AG04450 (cell line): ENCODE measurements at regions not wholly inside any gene's neighbourhood (a gene's known extent, or its start where the extent isn't known, plus 50 kb on each side); places are given as distances from the start of the nearest gene placed in this dataset.

ENCODE experiments used
- CTCF ChIA-PET: fragments of 300-600, 350-600 bp; formaldehyde crosslinking; extraction: SDS; loops from one replicate; lab custom pipeline; 2022; ENCODE audit warnings: antibody characterized with exemption, inconsistent platforms; lab: Charles Lee
- POLR2A ChIA-PET: fragments of 350-600 bp; formaldehyde crosslinking; extraction: SDS; loops from one replicate; lab custom pipeline; 2021; ENCODE audit warnings: antibody characterized with exemption, inconsistent platforms; lab: Yijun Ruan, JAX
- DNase-seq: peaks from one replicate; pipeline ENCODE4 v3.0.0-alpha.2; 2011; ENCODE audit warnings: low read depth, low spot score
- H3K27ac ChIP-seq: one replicate; pipeline ENCODE4 v1.5.1; 2012; ENCODE audit warnings: low read depth, low read length, control low read depth
- H3K27me3 ChIP-seq: one replicate; pipeline ENCODE4 v1.6.0; 2012; ENCODE audit warnings: low read length; ENCODE audit not compliant: control insufficient read depth, insufficient read depth
- H3K4me3 ChIP-seq: 2 replicates; pipeline ENCODE4 v1.5.1; 2011; ENCODE audit warnings: mild to moderate bottlenecking, low read depth, low read length, control low read depth
- H3K9me3 ChIP-seq: 2 replicates; pipeline ENCODE4 v1.5.1; 2012; ENCODE audit warnings: low read length; ENCODE audit not compliant: control insufficient read depth, insufficient read depth
- CTCF ChIP-seq: IDR thresholded peaks from 2 replicates; pipeline ENCODE4 v1.5.1; 2011; ENCODE audit warnings: low read depth, low read length, control low read depth, inconsistent platforms

GRCh38 chr3:87837076-87837475 is 221.7 kb downstream of the CGGBP1 start:
- H3K27ac ChIP-seq = no peak overlapping the region
- CTCF ChIA-PET = no interaction called here
- POLR2A ChIA-PET = no interaction called here
- DNase-seq = no peak
- no peaks in the 10 kb centered on the region; the same call in 1 of the 2 replicates for H3K9me3 ChIP-seq
- no peaks in the 10 kb centered on the region for H3K27me3 ChIP-seq
- TF ChIP-seq CTCF = no peak
- no peak overlapping the region for H3K4me3 ChIP-seq

- DNase-seq = no peak
- Histone ChIP-seq H3K27me3 (no peaks in the 10 kb centered on the region), H3K9me3 (no peaks in the 10 kb centered on the region; the same call in 1 of the 2 replicates), H3K4me3 (no peak overlapping the region), H3K27ac (no peak overlapping the region)
- ChIA-PET POLR2A (no interaction called here), CTCF (no interaction called here)
- TF ChIP-seq CTCF = no peak
These were observed 222.8 kb downstream of the CGGBP1 start for GRCh38 chr3:87836026-87836425.

GRCh38 chr3:87835236-87835635 is 223.6 kb downstream of the CGGBP1 start:
- ChIA-PET CTCF (no interaction called here), POLR2A (no interaction called here)
- H3K9me3 ChIP-seq = no peaks in the 10 kb centered on the region; the same call in 1 of the 2 replicates
- H3K27me3 ChIP-seq = no peaks in the 10 kb centered on the region
- TF ChIP-seq CTCF = no peak
- H3K27ac ChIP-seq = no peak overlapping the region
- no peak overlapping the region for H3K4me3 ChIP-seq
- DNase-seq = no peak

- CTCF ChIA-PET = no interaction called here
- TF ChIP-seq CTCF = no peak
- POLR2A ChIA-PET = no interaction called here
- no peak for DNase-seq
- Histone ChIP-seq H3K4me3 (no peak overlapping the region), H3K27me3 (no peaks in the 10 kb centered on the region), H3K27ac (no peak overlapping the region), H3K9me3 (no peaks in the 10 kb centered on the region; the same call in 1 of the 2 replicates)
These were observed 224.5 kb downstream of the CGGBP1 start for GRCh38 chr3:87834327-87834726.

- CTCF ChIA-PET = no interaction called here
- no peak for DNase-seq
- no peak overlapping the region for H3K4me3 ChIP-seq
- no peak for TF ChIP-seq CTCF
- H3K27me3 ChIP-seq = no peaks in the 10 kb centered on the region
- no peak overlapping the region for H3K27ac ChIP-seq
- POLR2A ChIA-PET = no interaction called here
- no peaks in the 10 kb centered on the region; the same call in 1 of the 2 replicates for H3K9me3 ChIP-seq
These were observed 225.8 kb downstream of the CGGBP1 start for GRCh38 chr3:87833039-87833377.
